Stimulated activated CD8-positive, alpha-beta memory T cell treated with anti-CD3 and anti-CD28 coated beads, Interleukin-15, amount 100 ng/mL, for 48 hours (primary cell): ENCODE measurements at regions not wholly inside any gene's neighbourhood (a gene's known extent, or its start where the extent isn't known, plus 50 kb on each side); places are given as distances from the start of the nearest gene placed in this dataset.
"Not testable (repeated sequence)": the region's sequence is repeated elsewhere in the genome, so short reads cannot be mapped to it uniquely, and the experiment has no call there.

Experiments used
- DNase-seq, 2 donors: peaks; one replicate each; pipeline ENCODE4 v3.0.0-alpha.2; 2020; ENCODE audit warnings: low read depth in 2 of 2

GRCh38 chr5:153237671-153238332 lies 252.7 kb upstream of the GRIA1 start:
- no peak for DNase-seq

- DNase-seq = no peak
Measured at GRCh38 chr5:153257381-153257780, 233.1 kb upstream of the GRIA1 start.

GRCh38 chr5:153258469-153258868 lies 232.0 kb upstream of the GRIA1 start:
- DNase-seq = no peak

GRCh38 chr5:153267506-153267905 lies 223.0 kb upstream of the GRIA1 start:
- no peak for DNase-seq

GRCh38 chr5:153275695-153276094 lies 214.8 kb upstream of the GRIA1 start:
- no peak for DNase-seq

- no peak for DNase-seq
Measured at GRCh38 chr5:153276151-153276550, 214.3 kb upstream of the GRIA1 start.

GRCh38 chr5:153296251-153296844 lies 194.1 kb upstream of the GRIA1 start:
- DNase-seq = not testable (repeated sequence)

- DNase-seq = no peak
Measured at GRCh38 chr5:153299891-153300290, 190.6 kb upstream of the GRIA1 start.

- DNase-seq = no peak
Measured at GRCh38 chr5:153308282-153308681, 182.2 kb upstream of the GRIA1 start.

GRCh38 chr5:153318556-153318955 lies 171.9 kb upstream of the GRIA1 start:
- DNase-seq = no peak

GRCh38 chr5:153321478-153321877 lies 169.0 kb upstream of the GRIA1 start:
- DNase-seq = no peak

GRCh38 chr5:153340139-153340538 lies 150.3 kb upstream of the GRIA1 start:
- no peak for DNase-seq

GRCh38 chr5:153340738-153341137 lies 149.7 kb upstream of the GRIA1 start:
- DNase-seq = no peak

- no peak for DNase-seq
Measured at GRCh38 chr5:153342487-153342886, 148.0 kb upstream of the GRIA1 start.

GRCh38 chr5:153347611-153348010 lies 142.9 kb upstream of the GRIA1 start:
- DNase-seq = no peak

GRCh38 chr5:153350175-153350883 lies 140.1 kb upstream of the GRIA1 start:
- DNase-seq = no peak

- DNase-seq = peak in 1 of 2 donors; percentile 4
Measured at GRCh38 chr5:153352685-153353219, 137.7 kb upstream of the GRIA1 start.

GRCh38 chr5:153357493-153358112 lies 132.9 kb upstream of the GRIA1 start:
- DNase-seq = no peak

GRCh38 chr5:153358315-153358976 lies 132.0 kb upstream of the GRIA1 start:
- DNase-seq = no peak

GRCh38 chr5:153360860-153361259 lies 129.6 kb upstream of the GRIA1 start:
- DNase-seq = no peak

- no peak for DNase-seq
Measured at GRCh38 chr5:153361735-153362409, 128.6 kb upstream of the GRIA1 start.
